GM18861 (cell line): ENCODE measurements at regions not wholly inside any gene's neighbourhood (a gene's known extent, or its start where the extent isn't known, plus 50 kb on each side); places are given as distances from the start of the nearest gene placed in this dataset.
"Not testable (repeated sequence)": the region's sequence is repeated elsewhere in the genome, so short reads cannot be mapped to it uniquely, and the experiment has no call there.

Experiments
- ATAC-seq: cut with Tn5 transposase; IDR thresholded peaks from one replicate; pipeline ENCODE4 v1.9.1; 2021; ENCODE audit not compliant: unreplicated experiment

DNA sequence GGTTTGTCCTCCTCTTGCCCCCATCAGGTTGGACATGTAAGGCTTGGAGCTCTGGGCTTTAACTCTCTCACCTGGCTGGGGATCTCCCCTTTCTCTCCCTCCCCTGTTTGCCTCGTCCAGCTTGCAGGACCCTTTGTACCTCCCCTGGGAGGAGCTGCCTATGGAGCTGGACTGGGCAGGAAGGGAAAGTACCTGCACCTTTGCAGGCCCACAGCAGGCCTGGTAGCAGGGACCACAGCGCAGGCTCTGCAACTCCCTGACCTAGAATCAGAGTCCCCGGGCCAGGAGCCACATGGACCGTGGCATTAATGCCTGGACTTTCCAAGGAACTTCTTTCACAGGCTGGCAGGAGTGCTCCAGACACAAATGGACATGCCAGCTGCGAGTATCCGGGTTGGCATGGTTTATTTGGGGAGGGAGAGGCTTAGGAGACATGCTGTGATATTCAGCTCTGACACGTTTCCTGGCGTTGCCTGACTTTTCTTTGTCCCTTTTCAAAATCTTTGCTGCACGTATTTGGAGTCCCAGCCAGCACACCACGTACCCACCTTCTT, 268.5 kb upstream of the EXOC2 start:
- no peak for ATAC-seq

- ATAC-seq = no peak
Observed at GRCh38 chr6:960356-960755, 267.4 kb upstream of the EXOC2 start.

DNA sequence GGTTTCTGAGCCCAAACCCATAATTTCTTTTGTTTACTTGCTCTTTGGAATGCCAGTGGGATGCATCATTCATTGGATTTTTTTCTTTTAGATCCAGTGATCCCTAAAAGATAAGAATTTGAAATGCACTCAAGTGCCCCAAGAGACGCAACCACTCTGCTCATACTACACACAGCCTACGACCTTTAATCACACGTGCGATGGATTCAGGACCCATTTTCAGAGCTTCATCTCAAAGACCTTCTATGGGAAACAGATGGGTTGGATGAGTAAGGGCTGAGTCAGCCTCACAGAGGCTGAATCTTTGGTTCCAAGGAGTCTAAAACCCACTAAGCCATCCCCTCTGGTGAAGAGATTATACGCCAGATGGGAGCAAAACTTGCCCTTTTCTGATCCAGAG, 265.5 kb upstream of the EXOC2 start:
- no peak for ATAC-seq

GRCh38 chr6:951399-952181, 258.7 kb upstream of the EXOC2 start:
- no peak for ATAC-seq

GRCh38 chr6:947235-947934, 254.4 kb upstream of the EXOC2 start:
- ATAC-seq = no peak

GRCh38 chr6:946546-946945, 253.6 kb upstream of the EXOC2 start:
- ATAC-seq = no peak

GRCh38 chr6:939526-940252, 246.8 kb upstream of the EXOC2 start:
- ATAC-seq = no peak

DNA sequence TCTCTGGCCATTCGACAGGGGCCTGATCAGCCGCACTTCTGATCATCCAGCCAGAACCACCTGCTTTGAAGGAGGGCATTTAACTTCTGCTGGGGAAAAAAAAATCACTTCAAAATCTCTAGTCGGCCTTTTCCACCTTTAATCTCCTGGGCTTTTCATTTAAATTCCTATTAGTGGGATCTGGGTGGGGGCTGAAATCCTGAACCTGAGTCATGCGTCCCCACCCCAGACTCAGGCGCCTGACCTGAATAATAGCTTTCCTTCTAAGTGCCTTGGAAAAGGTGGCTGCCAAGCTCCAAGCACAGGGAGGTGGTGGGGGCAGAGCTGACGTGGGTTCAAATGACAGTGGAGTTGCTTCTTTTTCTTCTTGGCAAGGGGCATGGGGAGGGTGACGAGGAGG, 246.0 kb upstream of the EXOC2 start:
- ATAC-seq = no peak

DNA sequence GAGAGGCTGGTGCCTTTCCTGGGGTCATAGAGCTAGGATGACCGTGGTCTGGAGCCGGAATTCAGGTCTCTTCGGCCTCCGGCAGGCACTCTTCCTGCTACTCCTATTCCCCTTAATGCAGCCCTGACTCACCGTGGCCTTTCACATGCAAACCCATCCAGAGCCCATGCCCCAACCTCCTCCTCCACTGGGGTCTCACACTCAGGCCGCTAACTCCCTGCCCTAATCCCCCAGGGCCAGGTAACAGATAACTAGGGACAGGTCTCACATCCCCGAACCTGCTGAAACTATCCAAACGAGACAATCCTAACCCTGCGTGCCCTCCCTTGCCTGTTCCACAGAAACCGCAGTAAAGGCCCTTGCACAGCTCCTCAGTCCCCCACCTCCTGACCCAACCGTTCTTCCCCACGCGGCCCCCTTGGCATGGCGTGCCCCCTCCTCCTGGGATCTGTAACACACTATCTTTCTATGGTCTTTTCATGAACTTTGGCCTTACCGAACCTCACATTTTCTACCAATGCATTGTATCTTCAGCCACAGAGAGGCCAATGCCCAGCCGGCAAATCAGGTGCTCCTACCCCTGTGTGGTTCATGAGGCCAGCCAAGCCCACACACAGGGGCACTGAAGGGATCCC, 245.4 kb upstream of the EXOC2 start:
- ATAC-seq = no peak

GRCh38 chr6:935582-935981, 242.6 kb upstream of the EXOC2 start:
- no peak for ATAC-seq

DNA sequence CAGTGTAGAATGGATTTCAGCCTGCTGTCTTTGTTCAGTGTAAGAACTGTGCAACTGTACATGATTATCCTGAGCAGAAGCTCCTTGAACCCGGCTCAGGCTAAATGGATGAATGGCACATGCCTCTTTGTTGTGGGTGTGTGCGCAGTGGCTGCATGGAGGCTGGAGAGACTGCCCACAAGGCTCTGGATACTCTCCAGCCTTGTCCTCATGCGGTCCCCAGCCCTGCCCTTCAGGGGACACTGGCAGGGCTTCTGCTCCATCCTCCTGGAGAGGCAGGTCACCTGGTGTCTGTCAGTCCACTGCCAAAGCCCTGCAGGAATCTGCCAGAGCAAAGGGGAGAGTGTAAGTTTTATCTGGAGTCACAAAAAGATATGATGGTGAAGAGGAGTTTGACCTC, 241.7 kb upstream of the EXOC2 start:
- no peak for ATAC-seq

- ATAC-seq = not testable (repeated sequence)
Observed at GRCh38 chr6:931919-932318, 239.0 kb upstream of the EXOC2 start.

DNA sequence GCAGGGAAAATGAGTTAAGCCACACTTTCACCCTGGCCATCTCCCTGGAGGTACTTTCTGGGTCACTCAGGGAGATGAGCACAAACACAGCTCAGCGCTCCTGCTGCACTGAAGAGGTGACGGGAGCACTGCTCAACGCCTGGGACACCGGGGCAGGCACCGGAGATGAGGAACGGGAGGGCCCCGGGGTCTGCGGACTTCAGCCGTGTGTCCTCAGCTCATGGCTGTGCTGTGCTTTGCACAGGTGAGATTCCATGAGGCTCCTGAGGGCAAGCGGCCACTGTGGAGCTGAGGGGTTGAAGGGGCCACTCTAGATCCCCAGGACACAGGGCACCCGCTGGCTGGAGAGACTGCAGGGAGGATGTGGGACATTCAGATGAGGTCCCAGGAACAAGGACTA, 234.2 kb upstream of the EXOC2 start:
- ATAC-seq = no peak

GRCh38 chr6:925656-926213, 232.8 kb upstream of the EXOC2 start:
- ATAC-seq = no peak

DNA sequence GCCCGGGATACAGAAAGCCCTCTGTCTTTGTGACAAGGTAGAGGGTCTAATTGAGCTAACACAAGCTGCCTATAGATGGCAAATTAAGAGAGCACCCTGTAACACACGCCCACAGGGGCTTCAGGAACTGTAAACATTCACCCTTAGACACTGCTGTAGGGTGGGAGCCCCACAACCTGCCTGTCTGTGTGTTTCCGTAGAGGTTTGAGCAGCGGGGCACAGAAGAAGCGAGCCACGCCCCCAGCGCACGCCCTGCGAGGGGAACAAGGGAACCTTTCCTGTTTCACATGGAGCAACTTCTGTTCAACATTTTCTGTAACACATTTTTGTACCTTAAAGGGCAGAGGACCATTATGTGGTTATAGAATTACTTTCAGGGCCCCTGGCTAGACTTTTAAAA, 231.7 kb upstream of the EXOC2 start:
- no peak for ATAC-seq

GRCh38 chr6:921400-921799, 228.5 kb upstream of the EXOC2 start:
- ATAC-seq = no peak

- no peak for ATAC-seq
Observed at GRCh38 chr6:920512-920911, 227.6 kb upstream of the EXOC2 start.

GRCh38 chr6:919500-919899, 226.6 kb upstream of the EXOC2 start:
- ATAC-seq = no peak

DNA sequence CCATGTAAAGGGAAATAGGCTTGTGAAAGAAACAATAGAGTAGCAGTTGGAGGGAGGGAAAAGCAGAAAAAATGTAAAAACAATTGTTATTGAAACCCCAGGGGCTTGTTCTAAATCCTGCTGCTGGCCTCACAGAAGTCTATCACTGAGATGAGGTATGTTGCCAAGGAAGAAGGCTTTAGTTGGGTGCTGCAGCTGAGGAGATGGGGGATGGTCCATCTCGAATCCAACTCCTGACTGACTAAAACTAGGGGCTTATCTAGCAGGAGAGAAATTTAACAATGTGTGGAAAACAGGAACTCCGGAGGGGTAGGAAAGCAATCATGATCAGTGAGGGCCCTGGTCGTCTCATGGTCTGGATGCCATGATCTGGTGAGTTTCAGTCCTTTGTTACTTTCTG, 225.0 kb upstream of the EXOC2 start:
- ATAC-seq = no peak

- no peak for ATAC-seq
Observed at GRCh38 chr6:917296-917695, 224.4 kb upstream of the EXOC2 start.

DNA sequence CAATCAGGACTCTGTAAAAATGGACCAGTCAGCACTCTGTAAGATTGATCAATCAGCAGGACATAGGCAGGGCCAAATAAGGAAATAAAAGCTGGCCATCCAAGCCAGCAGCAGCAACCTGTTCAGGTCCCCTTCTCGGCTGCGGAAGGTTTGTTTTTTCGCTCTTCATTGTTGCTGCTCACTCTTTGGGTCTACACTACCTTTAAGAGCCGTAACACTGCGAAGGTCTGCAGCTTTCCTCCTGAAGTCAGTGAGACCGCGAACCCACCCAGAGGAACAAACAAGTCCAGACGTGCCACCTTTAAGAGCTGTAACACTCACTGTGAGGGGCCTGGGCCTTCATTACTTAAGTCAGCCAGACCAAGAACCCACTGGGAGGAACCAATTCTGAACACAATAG, 223.2 kb upstream of the EXOC2 start:
- no peak for ATAC-seq
